ENCODE measurements at regions not wholly inside any gene's neighbourhood (a gene's known extent, or its start where the extent isn't known, plus 50 kb on each side); places are given as distances from the start of the nearest gene placed in this dataset.

DNA sequence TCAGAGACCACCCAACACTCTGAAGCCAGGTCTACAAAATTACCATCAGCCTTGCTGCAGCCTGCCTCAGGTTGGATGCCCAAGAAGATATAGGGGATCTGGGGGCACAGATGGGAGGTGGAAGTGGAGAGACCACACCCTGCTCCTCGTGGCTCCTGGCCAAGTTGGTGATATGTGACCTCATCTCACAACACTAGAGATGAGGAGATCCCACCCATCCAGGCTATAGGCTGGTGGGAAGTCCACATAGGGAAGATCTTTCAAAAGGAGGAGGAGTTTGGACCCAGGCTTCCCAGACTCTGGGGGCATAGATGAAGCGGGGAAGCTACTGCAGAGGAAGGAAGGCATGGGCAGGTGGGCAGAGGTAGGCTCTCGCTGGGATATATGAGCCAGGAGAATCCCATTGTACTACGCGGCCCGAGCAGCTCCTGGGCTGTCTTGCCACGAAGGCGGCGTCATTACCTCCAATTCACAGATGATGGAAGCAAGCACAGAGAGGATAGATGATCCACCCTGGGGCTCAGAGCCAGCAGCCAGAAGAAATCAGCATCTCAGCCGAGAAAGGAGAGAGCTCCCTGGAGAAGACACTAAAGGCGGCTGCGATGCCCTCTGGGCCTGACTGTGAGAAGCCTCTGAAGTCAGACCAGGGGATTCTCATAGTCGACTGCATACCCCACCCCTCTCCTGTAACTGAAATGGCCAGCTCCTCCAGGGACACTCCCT is 96.0 kb downstream of the RHOB start:
- no peak for TF ChIP-seq EZH2 (optimal IDR thresholded peaks at IDR 0.05; ENCODE audit: low read depth, low read length)
- TF ChIP-seq, protein P1, sequence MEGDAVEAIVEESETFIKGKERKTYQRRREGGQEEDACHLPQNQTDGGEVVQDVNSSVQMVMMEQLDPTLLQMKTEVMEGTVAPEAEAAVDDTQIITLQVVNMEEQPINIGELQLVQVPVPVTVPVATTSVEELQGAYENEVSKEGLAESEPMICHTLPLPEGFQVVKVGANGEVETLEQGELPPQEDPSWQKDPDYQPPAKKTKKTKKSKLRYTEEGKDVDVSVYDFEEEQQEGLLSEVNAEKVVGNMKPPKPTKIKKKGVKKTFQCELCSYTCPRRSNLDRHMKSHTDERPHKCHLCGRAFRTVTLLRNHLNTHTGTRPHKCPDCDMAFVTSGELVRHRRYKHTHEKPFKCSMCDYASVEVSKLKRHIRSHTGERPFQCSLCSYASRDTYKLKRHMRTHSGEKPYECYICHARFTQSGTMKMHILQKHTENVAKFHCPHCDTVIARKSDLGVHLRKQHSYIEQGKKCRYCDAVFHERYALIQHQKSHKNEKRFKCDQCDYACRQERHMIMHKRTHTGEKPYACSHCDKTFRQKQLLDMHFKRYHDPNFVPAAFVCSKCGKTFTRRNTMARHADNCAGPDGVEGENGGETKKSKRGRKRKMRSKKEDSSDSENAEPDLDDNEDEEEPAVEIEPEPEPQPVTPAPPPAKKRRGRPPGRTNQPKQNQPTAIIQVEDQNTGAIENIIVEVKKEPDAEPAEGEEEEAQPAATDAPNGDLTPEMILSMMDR (IDR thresholded peaks at IDR 0.05; ENCODE audit: low read length) = no peak
- TF ChIP-seq EZH2phosphoT487 (IDR thresholded peaks at IDR 0.05; ENCODE audit: low read length) = no peak

All from MM.1S (cell line).